SJCRH30 (cell line): ENCODE measurements at regions not wholly inside any gene's neighbourhood (a gene's known extent, or its start where the extent isn't known, plus 50 kb on each side); places are given as distances from the start of the nearest gene placed in this dataset.

Experiments
- DNase-seq, 2 experiments: peaks; one replicate each; pipeline ENCODE4 v3.0.0-alpha.2; 2015 to 2020
- H3K27ac ChIP-seq: fragments of 250-450 bp; sonication (Bioruptor Pico); 2 replicates; pipeline ENCODE4 v1.5.1; 2020; ENCODE audit warnings: mild to moderate bottlenecking, moderate library complexity
- H3K27me3 ChIP-seq: fragments of 250-450 bp; sonication (Bioruptor Pico); 2 replicates; pipeline ENCODE4 v1.5.1; 2020; ENCODE audit warnings: mild to moderate bottlenecking, moderate library complexity
- H3K36me3 ChIP-seq: fragments of 250-450 bp; sonication (Bioruptor Pico); 2 replicates; pipeline ENCODE4 v1.5.1; 2020; ENCODE audit warnings: mild to moderate bottlenecking, moderate library complexity
- H3K4me1 ChIP-seq: fragments of 250-450 bp; sonication (Bioruptor Pico); 2 replicates; pipeline ENCODE4 v1.5.1; 2020; ENCODE audit warnings: mild to moderate bottlenecking, moderate library complexity
- H3K4me3 ChIP-seq: fragments of 250-450 bp; sonication (Bioruptor Pico); 2 replicates; pipeline ENCODE4 v1.5.1; 2020; ENCODE audit warnings: mild to moderate bottlenecking, moderate library complexity
- H3K9me3 ChIP-seq: fragments of 250-450 bp; sonication (Bioruptor Pico); replicated peaks from 2 replicates; pipeline ENCODE4 v1.5.1; 2020; ENCODE audit warnings: mild to moderate bottlenecking, moderate library complexity

- Histone ChIP-seq H3K4me3 (no peak overlapping the region), H3K9me3 (no peaks in the 10 kb centered on the region), H3K27me3 (no peaks in the 10 kb centered on the region), H3K4me1 (no peaks in the 10 kb centered on the region), H3K27ac (no peak overlapping the region), H3K36me3 (no peaks in the 10 kb centered on the region)
- no peak for DNase-seq
Observed at GRCh38 chr12:114894076-114894475, 210.1 kb upstream of the TBX3 start.

GRCh38 chr12:114888928-114889584, 205.1 kb upstream of the TBX3 start:
- DNase-seq: no peak
- Histone ChIP-seq H3K4me3 (no peak overlapping the region), H3K9me3 (no peaks in the 10 kb centered on the region), H3K36me3 (no peaks in the 10 kb centered on the region), H3K27me3 (peaks cover 3% of the 10 kb centered on the region; the same call in 1 of the 2 replicates), H3K4me1 (no peaks in the 10 kb centered on the region), H3K27ac (no peak overlapping the region)

- H3K36me3 ChIP-seq: no peaks in the 10 kb centered on the region
- no peak overlapping the region for H3K4me3 ChIP-seq
- no peaks in the 10 kb centered on the region for H3K4me1 ChIP-seq
- no peak overlapping the region for H3K27ac ChIP-seq
- H3K27me3 ChIP-seq: peaks cover 3% of the 10 kb centered on the region; the same call in 1 of the 2 replicates
- no peaks in the 10 kb centered on the region for H3K9me3 ChIP-seq
- DNase-seq: no peak
Observed at GRCh38 chr12:114888448-114888847, 204.5 kb upstream of the TBX3 start.

GRCh38 chr12:114885501-114885900, 201.5 kb upstream of the TBX3 start:
- Histone ChIP-seq H3K4me1 (no peaks in the 10 kb centered on the region), H3K27me3 (peaks cover 3% of the 10 kb centered on the region; the same call in 1 of the 2 replicates), H3K36me3 (no peaks in the 10 kb centered on the region), H3K9me3 (no peaks in the 10 kb centered on the region), H3K27ac (no peak overlapping the region), H3K4me3 (no peak overlapping the region)
- no peak for DNase-seq

- no peaks in the 10 kb centered on the region for H3K9me3 ChIP-seq
- peaks cover 3% of the 10 kb centered on the region; the same call in 1 of the 2 replicates for H3K27me3 ChIP-seq
- H3K4me1 ChIP-seq: no peaks in the 10 kb centered on the region
- no peak for DNase-seq
- H3K27ac ChIP-seq: no peak overlapping the region
- no peak overlapping the region for H3K4me3 ChIP-seq
- no peaks in the 10 kb centered on the region for H3K36me3 ChIP-seq
Observed at GRCh38 chr12:114884575-114884974, 200.6 kb upstream of the TBX3 start.

GRCh38 chr12:114882083-114882482, 198.1 kb upstream of the TBX3 start:
- no peaks in the 10 kb centered on the region for H3K4me1 ChIP-seq
- no peaks in the 10 kb centered on the region for H3K9me3 ChIP-seq
- H3K27ac ChIP-seq: no peak overlapping the region
- H3K4me3 ChIP-seq: no peak overlapping the region
- no peaks in the 10 kb centered on the region for H3K36me3 ChIP-seq
- no peak for DNase-seq
- H3K27me3 ChIP-seq: peaks cover 3% of the 10 kb centered on the region; the same call in 1 of the 2 replicates

- Histone ChIP-seq H3K4me1 (no peaks in the 10 kb centered on the region), H3K4me3 (no peak overlapping the region), H3K36me3 (no peaks in the 10 kb centered on the region), H3K27me3 (peaks cover under 1% of the 10 kb centered on the region; the same call in 1 of the 2 replicates), H3K27ac (no peak overlapping the region), H3K9me3 (no peaks in the 10 kb centered on the region)
- DNase-seq: no peak
Observed at GRCh38 chr12:114879354-114879753, 195.4 kb upstream of the TBX3 start.

- Histone ChIP-seq H3K9me3 (no peaks in the 10 kb centered on the region), H3K27ac (no peak overlapping the region), H3K4me3 (no peak overlapping the region), H3K4me1 (no peaks in the 10 kb centered on the region), H3K27me3 (no peaks in the 10 kb centered on the region), H3K36me3 (no peaks in the 10 kb centered on the region)
- no peak for DNase-seq
Observed at GRCh38 chr12:114878781-114879180, 194.8 kb upstream of the TBX3 start.

- H3K9me3 ChIP-seq: no peaks in the 10 kb centered on the region
- H3K27me3 ChIP-seq: no peaks in the 10 kb centered on the region
- no peak for DNase-seq
- no peak overlapping the region for H3K4me3 ChIP-seq
- H3K36me3 ChIP-seq: no peaks in the 10 kb centered on the region
- no peak overlapping the region for H3K27ac ChIP-seq
- H3K4me1 ChIP-seq: no peaks in the 10 kb centered on the region
Observed at GRCh38 chr12:114876968-114877680, 193.1 kb upstream of the TBX3 start.

GRCh38 chr12:114875313-114875712, 191.3 kb upstream of the TBX3 start:
- no peaks in the 10 kb centered on the region for H3K36me3 ChIP-seq
- no peak for DNase-seq
- H3K4me1 ChIP-seq: no peaks in the 10 kb centered on the region
- H3K9me3 ChIP-seq: no peaks in the 10 kb centered on the region
- no peak overlapping the region for H3K27ac ChIP-seq
- no peak overlapping the region for H3K4me3 ChIP-seq
- H3K27me3 ChIP-seq: no peaks in the 10 kb centered on the region

GRCh38 chr12:114873656-114874055, 189.7 kb upstream of the TBX3 start:
- no peak overlapping the region for H3K4me3 ChIP-seq
- no peak for DNase-seq
- no peaks in the 10 kb centered on the region for H3K36me3 ChIP-seq

GRCh38 chr12:114868995-114869834, 185.2 kb upstream of the TBX3 start:
- Histone ChIP-seq H3K27ac (no peak overlapping the region), H3K9me3 (no peaks in the 10 kb centered on the region), H3K4me1 (no peaks in the 10 kb centered on the region), H3K36me3 (no peaks in the 10 kb centered on the region), H3K4me3 (no peak overlapping the region), H3K27me3 (no peaks in the 10 kb centered on the region)
- DNase-seq: no peak

More at GRCh38 chr12:114873656-114874055, 189.7 kb upstream of the TBX3 start:
- no peak overlapping the region for H3K27ac ChIP-seq
- no peaks in the 10 kb centered on the region for H3K4me1 ChIP-seq
- H3K9me3 ChIP-seq: no peaks in the 10 kb centered on the region
- no peaks in the 10 kb centered on the region for H3K27me3 ChIP-seq

GRCh38 chr12:114866331-114866730, 182.4 kb upstream of the TBX3 start:
- no peaks in the 10 kb centered on the region for H3K9me3 ChIP-seq
- H3K4me1 ChIP-seq: no peaks in the 10 kb centered on the region
- no peak for DNase-seq

GRCh38 chr12:114864837-114865551, 181.0 kb upstream of the TBX3 start:
- no peaks in the 10 kb centered on the region for H3K36me3 ChIP-seq
- no peak for DNase-seq
- no peaks in the 10 kb centered on the region for H3K9me3 ChIP-seq
- H3K27ac ChIP-seq: no peak overlapping the region
- H3K27me3 ChIP-seq: no peaks in the 10 kb centered on the region
- no peak overlapping the region for H3K4me3 ChIP-seq
- no peaks in the 10 kb centered on the region for H3K4me1 ChIP-seq

More at GRCh38 chr12:114866331-114866730, 182.4 kb upstream of the TBX3 start:
- Histone ChIP-seq H3K27me3 (no peaks in the 10 kb centered on the region), H3K27ac (no peak overlapping the region), H3K36me3 (no peaks in the 10 kb centered on the region), H3K4me3 (no peak overlapping the region)
